ENCODE measurements at regions not wholly inside any gene's neighbourhood (a gene's known extent, or its start where the extent isn't known, plus 50 kb on each side); places are given as distances from the start of the nearest gene placed in this dataset.
"Not testable (repeated sequence)": the region's sequence is repeated elsewhere in the genome, so short reads cannot be mapped to it uniquely, and the experiment has no call there.

GRCh38 chr5:50559955-50560354, 106.5 kb upstream of the PARP8 start:
- FAIRE-seq = no peak
- DNase-seq (ENCODE audit: insufficient read length, low spot score) = no peak
- peak; percentile 80 for TF ChIP-seq SPI1 (IDR thresholded peaks at IDR 0.05; ENCODE audit: low read depth, low read length)
- no peak for TF ChIP-seq PAX5 (IDR thresholded peaks at IDR 0.05; ENCODE audit: insufficient read depth, low read length, severe bottlenecking)

DNA sequence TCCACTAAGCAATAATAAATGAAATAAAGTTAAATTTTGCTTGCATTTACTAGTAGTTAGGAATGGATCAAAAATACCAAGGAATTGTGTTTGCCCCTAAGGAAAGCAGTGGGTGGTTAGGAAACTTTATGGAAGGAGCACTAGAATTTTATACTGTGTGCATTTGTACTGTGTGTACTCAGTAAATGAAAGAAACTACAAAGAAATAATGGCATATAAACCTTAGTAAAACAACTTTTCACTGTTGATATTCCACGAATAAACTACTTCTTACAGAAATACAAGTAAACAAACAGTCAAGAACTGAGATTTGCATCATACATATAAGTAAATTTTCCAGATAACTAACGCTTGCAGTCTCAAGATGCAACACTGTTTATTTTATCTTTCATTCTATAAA, 103.7 kb upstream of the PARP8 start:
- no peak for TF ChIP-seq POLR2AphosphoS5 (IDR thresholded peaks at IDR 0.05; ENCODE audit: low read depth, low read length)
- TF ChIP-seq SPI1 (IDR thresholded peaks at IDR 0.05; ENCODE audit: low read depth, low read length) = no peak
- TF ChIP-seq POLR2A (IDR thresholded peaks at IDR 0.05; ENCODE audit: low read depth, low read length) = no peak
- TF ChIP-seq TAF1 (IDR thresholded peaks at IDR 0.05; ENCODE audit: low read depth, low read length) = no peak
- TF ChIP-seq POU2F2 (IDR thresholded peaks at IDR 0.05; ENCODE audit: low read depth, low read length) = no peak
- no peak for TF ChIP-seq PAX5 (IDR thresholded peaks at IDR 0.05; ENCODE audit: insufficient read depth, low read length, severe bottlenecking)
- FAIRE-seq = no peak

GRCh38 chr5:50564079-50564478, 102.4 kb upstream of the PARP8 start:
- no peak for TF ChIP-seq POU2F2 (IDR thresholded peaks at IDR 0.05; ENCODE audit: low read depth, low read length)
- no peak for TF ChIP-seq POLR2AphosphoS5 (IDR thresholded peaks at IDR 0.05; ENCODE audit: low read depth, low read length)
- TF ChIP-seq TAF1 (IDR thresholded peaks at IDR 0.05; ENCODE audit: low read depth, low read length) = no peak
- TF ChIP-seq SPI1 (IDR thresholded peaks at IDR 0.05; ENCODE audit: low read depth, low read length) = no peak
- no peak for TF ChIP-seq PAX5 (IDR thresholded peaks at IDR 0.05; ENCODE audit: insufficient read depth, low read length, severe bottlenecking)
- no peak for TF ChIP-seq POLR2A (IDR thresholded peaks at IDR 0.05; ENCODE audit: low read depth, low read length)
- FAIRE-seq (peak; percentile 82), DNase-seq (ENCODE audit: insufficient read length, low spot score) (no peak)

More for the DNA sequence above, 103.7 kb upstream of the PARP8 start:
- no peak for DNase-seq (ENCODE audit: insufficient read length, low spot score)

GRCh38 chr5:50564558-50564957, 101.9 kb upstream of the PARP8 start:
- FAIRE-seq (no peak), DNase-seq (ENCODE audit: insufficient read length, low spot score) (no peak)
- TF ChIP-seq PAX5 (IDR thresholded peaks at IDR 0.05; ENCODE audit: insufficient read depth, low read length, severe bottlenecking) = no peak
- TF ChIP-seq SPI1 (IDR thresholded peaks at IDR 0.05; ENCODE audit: low read depth, low read length) = no peak
- no peak for TF ChIP-seq POU2F2 (IDR thresholded peaks at IDR 0.05; ENCODE audit: low read depth, low read length)
- no peak for TF ChIP-seq POLR2A (IDR thresholded peaks at IDR 0.05; ENCODE audit: low read depth, low read length)
- TF ChIP-seq POLR2AphosphoS5 (IDR thresholded peaks at IDR 0.05; ENCODE audit: low read depth, low read length) = no peak

DNA sequence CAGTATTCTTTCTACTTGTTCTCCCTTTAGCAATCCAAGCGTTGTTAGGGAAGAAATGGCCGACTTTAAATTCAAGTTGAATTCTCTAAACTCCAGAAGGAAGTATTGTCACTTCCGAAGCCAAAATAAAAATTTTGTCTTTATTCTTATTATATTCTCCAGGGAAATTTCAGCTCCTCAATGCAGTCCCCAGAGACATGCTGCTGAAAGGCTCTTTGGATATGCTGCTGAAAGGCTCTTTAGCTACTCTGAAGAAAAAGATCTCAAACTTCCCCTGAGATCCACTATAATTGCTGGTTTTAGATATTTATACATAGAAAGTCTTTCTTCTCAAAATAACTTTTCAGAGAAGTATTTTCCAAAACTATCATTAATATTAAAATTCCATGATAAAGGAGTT, 92.3 kb upstream of the PARP8 start:
- TF ChIP-seq POLR2AphosphoS5 (IDR thresholded peaks at IDR 0.05; ENCODE audit: low read depth, low read length) (no peak), SPI1 (IDR thresholded peaks at IDR 0.05; ENCODE audit: low read depth, low read length) (no peak), TAF1 (IDR thresholded peaks at IDR 0.05; ENCODE audit: low read depth, low read length) (no peak), POLR2A (IDR thresholded peaks at IDR 0.05; ENCODE audit: low read depth, low read length) (no peak), PAX5 (IDR thresholded peaks at IDR 0.05; ENCODE audit: insufficient read depth, low read length, severe bottlenecking) (no peak), POU2F2 (IDR thresholded peaks at IDR 0.05; ENCODE audit: low read depth, low read length) (no peak)
- no peak for FAIRE-seq
- DNase-seq (ENCODE audit: insufficient read length, low spot score) = no peak

- DNase-seq (ENCODE audit: insufficient read length, low spot score) (no peak), FAIRE-seq (no peak)
- TF ChIP-seq POLR2A (IDR thresholded peaks at IDR 0.05; ENCODE audit: low read depth, low read length) (no peak), PAX5 (IDR thresholded peaks at IDR 0.05; ENCODE audit: insufficient read depth, low read length, severe bottlenecking) (no peak), POLR2AphosphoS5 (IDR thresholded peaks at IDR 0.05; ENCODE audit: low read depth, low read length) (no peak), TAF1 (IDR thresholded peaks at IDR 0.05; ENCODE audit: low read depth, low read length) (no peak), SPI1 (IDR thresholded peaks at IDR 0.05; ENCODE audit: low read depth, low read length) (no peak), POU2F2 (IDR thresholded peaks at IDR 0.05; ENCODE audit: low read depth, low read length) (no peak)
These were observed 90.7 kb upstream of the PARP8 start for GRCh38 chr5:50575740-50576139.

- FAIRE-seq (no peak), DNase-seq (ENCODE audit: insufficient read length, low spot score) (no peak)
- TF ChIP-seq POLR2A (IDR thresholded peaks at IDR 0.05; ENCODE audit: low read depth, low read length) (no peak), TAF1 (IDR thresholded peaks at IDR 0.05; ENCODE audit: low read depth, low read length) (no peak), PAX5 (IDR thresholded peaks at IDR 0.05; ENCODE audit: insufficient read depth, low read length, severe bottlenecking) (no peak), POU2F2 (IDR thresholded peaks at IDR 0.05; ENCODE audit: low read depth, low read length) (no peak), POLR2AphosphoS5 (IDR thresholded peaks at IDR 0.05; ENCODE audit: low read depth, low read length) (no peak), SPI1 (IDR thresholded peaks at IDR 0.05; ENCODE audit: low read depth, low read length) (no peak)
These were observed 90.2 kb upstream of the PARP8 start for GRCh38 chr5:50576265-50576664.

GRCh38 chr5:50576686-50577256, 89.7 kb upstream of the PARP8 start:
- DNase-seq (ENCODE audit: insufficient read length, low spot score) (no peak), FAIRE-seq (peak; percentile 35)
- TF ChIP-seq SPI1 (IDR thresholded peaks at IDR 0.05; ENCODE audit: low read depth, low read length) (peak; percentile 84), PAX5 (IDR thresholded peaks at IDR 0.05; ENCODE audit: insufficient read depth, low read length, severe bottlenecking) (no peak), TAF1 (IDR thresholded peaks at IDR 0.05; ENCODE audit: low read depth, low read length) (no peak), POLR2A (IDR thresholded peaks at IDR 0.05; ENCODE audit: low read depth, low read length) (no peak), POU2F2 (IDR thresholded peaks at IDR 0.05; ENCODE audit: low read depth, low read length) (no peak)

DNA sequence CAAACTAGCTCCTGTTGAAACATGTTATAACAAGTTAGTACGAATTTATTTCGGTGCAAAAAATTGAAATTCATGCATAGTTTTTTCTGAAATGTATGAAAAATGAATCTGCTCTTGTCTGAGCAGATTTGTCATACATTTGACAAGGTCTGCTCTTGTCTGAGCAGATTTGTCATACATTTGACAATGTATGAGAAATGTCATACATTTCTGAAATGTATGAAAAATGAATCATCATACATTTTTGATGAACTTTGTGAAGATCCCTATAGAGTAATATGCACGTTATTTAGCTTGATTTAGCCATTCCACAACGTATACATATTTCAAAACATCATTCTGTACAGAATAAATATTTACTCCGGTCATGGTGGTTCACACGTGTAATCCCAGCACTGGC, 85.9 kb upstream of the PARP8 start:
- TF ChIP-seq POU2F2 (IDR thresholded peaks at IDR 0.05; ENCODE audit: low read depth, low read length) (no peak), PAX5 (IDR thresholded peaks at IDR 0.05; ENCODE audit: insufficient read depth, low read length, severe bottlenecking) (no peak), TAF1 (IDR thresholded peaks at IDR 0.05; ENCODE audit: low read depth, low read length) (no peak), SPI1 (IDR thresholded peaks at IDR 0.05; ENCODE audit: low read depth, low read length) (no peak), POLR2A (IDR thresholded peaks at IDR 0.05; ENCODE audit: low read depth, low read length) (no peak), POLR2AphosphoS5 (IDR thresholded peaks at IDR 0.05; ENCODE audit: low read depth, low read length) (no peak)
- DNase-seq (ENCODE audit: insufficient read length, low spot score) (no peak), FAIRE-seq (no peak)

DNA sequence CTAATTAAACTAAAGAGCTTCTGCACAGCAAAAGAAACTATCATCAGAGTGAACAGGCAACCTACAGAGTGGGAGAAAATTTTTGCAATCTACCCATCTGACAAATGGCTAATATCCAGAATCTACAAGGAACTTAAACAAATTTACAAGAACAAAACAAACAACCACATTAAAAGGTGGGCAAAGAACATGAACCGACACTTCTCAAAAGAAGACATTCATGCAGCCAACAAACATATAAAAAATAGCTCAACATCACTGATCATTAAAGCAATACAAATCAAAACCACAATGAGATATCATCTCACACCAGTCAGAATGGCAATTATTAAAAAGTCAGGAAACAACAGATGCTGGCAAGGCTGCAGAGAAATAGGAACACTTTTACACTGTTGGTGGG, 84.6 kb upstream of the PARP8 start:
- DNase-seq (ENCODE audit: insufficient read length, low spot score); FAIRE-seq: not testable (repeated sequence)
